Effector memory CD8-positive, alpha-beta T cell (primary cell): ENCODE measurements at regions not wholly inside any gene's neighbourhood (a gene's known extent, or its start where the extent isn't known, plus 50 kb on each side); places are given as distances from the start of the nearest gene placed in this dataset.

Experiments
- ATAC-seq: fragments of 150-1000 bp; cut with Tn5 transposase; replicated peaks from 2 replicates; pipeline ENCODE4 v1.10.0; 2021; ENCODE audit warnings: mild to moderate bottlenecking, moderate library complexity
- DNase-seq, 3 experiments: peaks; one replicate each; pipeline ENCODE4 v3.0.0; 2021
- H3K27ac Mint-ChIP-seq, 2 donors: one replicate each; pipeline ENCODE4 v1.8.0; 2022; ENCODE audit warnings: mild to moderate bottlenecking in 2 of 2, mixed read lengths in 2 of 2, moderate library complexity in 2 of 2
- H3K27me3 Mint-ChIP-seq, 2 donors: one replicate each; pipeline ENCODE4 v1.8.0; 2022; ENCODE audit warnings: mixed read lengths in 2 of 2
- H3K36me3 Mint-ChIP-seq: one replicate; pipeline ENCODE4 v1.8.0; 2022; ENCODE audit warnings: mild to moderate bottlenecking, moderate library complexity, mixed read lengths; ENCODE audit not compliant: insufficient read depth
- H3K4me1 Mint-ChIP-seq, 2 donors: one replicate each; pipeline ENCODE4 v1.8.0; 2022; ENCODE audit warnings: low read depth in 2 of 2, mixed read lengths in 2 of 2
- H3K4me3 Mint-ChIP-seq, 2 donors: one replicate each; pipeline ENCODE4 v1.8.0; 2022; ENCODE audit warnings: mild to moderate bottlenecking in 2 of 2, mixed read lengths in 2 of 2, moderate library complexity in 2 of 2
- H3K9me3 Mint-ChIP-seq, 2 donors: one replicate each; pipeline ENCODE4 v1.8.0; 2022; ENCODE audit warnings: mixed read lengths in 2 of 2

DNA sequence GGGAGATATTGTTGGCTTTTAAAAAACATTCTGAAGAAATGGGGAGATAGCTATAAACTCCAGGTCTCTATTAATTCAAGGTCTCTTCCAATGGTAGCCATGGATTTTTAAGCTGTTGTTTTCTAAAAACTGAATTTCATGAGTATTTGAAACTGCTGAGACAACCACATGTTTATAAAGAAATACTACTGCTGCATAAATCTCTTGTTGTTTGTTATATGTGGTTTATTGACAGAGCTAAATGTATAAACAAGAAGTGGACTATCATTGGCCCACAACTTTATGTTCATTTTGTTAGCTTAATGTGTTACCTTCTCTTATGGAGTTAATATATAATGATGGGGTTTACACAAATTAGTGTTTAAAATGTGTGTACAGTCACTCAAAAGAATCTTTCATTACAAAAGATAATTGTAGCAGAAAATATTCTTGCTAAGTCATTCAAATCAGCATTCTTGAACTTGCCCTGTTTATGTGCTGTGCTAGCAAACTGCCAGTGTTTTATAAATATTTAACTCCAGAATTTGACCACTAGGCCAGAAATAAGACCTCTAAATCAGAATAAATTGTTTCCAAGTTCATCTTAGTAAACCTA, 242.1 kb downstream of the TMX3 start:
- H3K27me3 Mint-ChIP-seq: no peaks in the 10 kb centered on the region
- H3K27ac Mint-ChIP-seq: no peak overlapping the region
- H3K4me1 Mint-ChIP-seq: no peaks in the 10 kb centered on the region
- ATAC-seq (no peak), DNase-seq (no peak)
- H3K36me3 Mint-ChIP-seq: no peaks in the 10 kb centered on the region
- no peaks in the 10 kb centered on the region for H3K9me3 Mint-ChIP-seq
- H3K4me3 Mint-ChIP-seq: no peak overlapping the region

DNA sequence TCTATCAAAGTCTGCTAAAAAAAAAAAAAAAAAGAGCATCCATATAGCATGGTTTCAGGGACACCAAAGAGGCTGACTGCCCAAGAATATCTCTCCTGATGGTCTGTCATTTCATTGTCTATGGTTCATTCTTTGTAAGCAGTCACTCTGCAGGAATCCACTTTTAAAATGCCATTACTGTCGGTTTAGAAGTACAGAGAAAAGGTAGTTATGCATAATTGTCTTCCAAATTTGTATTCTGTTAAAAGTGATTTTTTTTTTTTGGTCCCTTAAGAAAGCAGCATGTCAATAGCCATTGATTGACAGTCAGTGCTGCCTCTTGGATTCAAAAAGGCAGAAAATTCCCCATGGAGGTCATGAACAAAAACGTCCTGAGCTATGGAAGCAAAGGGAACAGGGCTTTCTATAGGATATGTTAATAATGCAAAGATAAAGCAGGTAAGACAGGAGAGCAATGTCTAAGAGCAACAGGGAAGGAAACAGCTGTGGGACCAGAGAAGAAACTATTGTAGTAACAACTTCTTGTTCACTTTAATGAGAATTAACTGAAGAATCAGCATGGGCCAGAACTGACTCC, 245.8 kb downstream of the TMX3 start:
- no peaks in the 10 kb centered on the region for H3K27me3 Mint-ChIP-seq
- ATAC-seq (no peak), DNase-seq (no peak)
- H3K9me3 Mint-ChIP-seq: no peaks in the 10 kb centered on the region
- H3K4me1 Mint-ChIP-seq: no peaks in the 10 kb centered on the region
- H3K4me3 Mint-ChIP-seq: no peak overlapping the region
- H3K27ac Mint-ChIP-seq: no peak overlapping the region
- H3K36me3 Mint-ChIP-seq: no peaks in the 10 kb centered on the region

DNA sequence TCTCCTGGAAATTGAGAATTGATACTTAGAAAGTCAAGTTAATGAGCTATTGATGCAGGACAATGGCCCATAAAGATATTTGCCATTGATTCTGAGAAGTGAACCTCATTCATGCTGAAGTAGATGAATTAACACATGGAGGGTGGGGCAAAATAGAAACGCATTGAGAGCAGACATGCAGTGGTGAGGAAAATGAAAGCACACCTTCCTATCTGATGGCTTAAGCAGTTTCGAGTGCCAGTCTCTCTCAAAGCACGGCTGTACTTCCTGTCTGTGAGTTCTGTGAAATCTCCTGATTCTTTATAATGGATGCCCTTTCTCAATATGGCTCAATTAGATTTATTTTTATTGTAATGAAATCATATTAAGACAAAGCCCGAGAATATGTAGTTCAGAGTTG, 247.0 kb downstream of the TMX3 start:
- no peaks in the 10 kb centered on the region for H3K27me3 Mint-ChIP-seq
- ATAC-seq (peak; percentile 49), DNase-seq (no peak)
- H3K36me3 Mint-ChIP-seq: no peaks in the 10 kb centered on the region
- H3K4me1 Mint-ChIP-seq: no peaks in the 10 kb centered on the region
- H3K4me3 Mint-ChIP-seq: no peak overlapping the region
- no peak overlapping the region for H3K27ac Mint-ChIP-seq
- no peaks in the 10 kb centered on the region for H3K9me3 Mint-ChIP-seq

DNA sequence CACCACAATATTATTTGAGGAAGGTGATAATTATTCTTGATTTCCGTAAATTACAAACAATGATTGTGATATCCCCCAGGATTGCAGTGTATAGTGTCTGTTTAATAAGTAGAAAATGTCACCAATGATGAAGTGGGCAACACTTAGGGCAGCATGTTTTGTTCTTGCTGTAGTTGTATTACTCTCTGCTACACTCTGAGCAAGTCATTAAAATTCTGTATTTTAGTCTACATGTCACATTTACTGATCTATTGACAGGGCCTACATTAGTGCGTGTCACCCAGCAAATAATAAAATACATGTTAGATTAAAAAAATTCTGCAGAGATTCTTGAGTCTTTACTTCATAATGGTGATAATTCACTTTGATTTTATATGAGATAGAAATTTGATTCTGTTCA, 247.6 kb downstream of the TMX3 start:
- Mint-ChIP-seq H3K9me3 (no peaks in the 10 kb centered on the region), H3K36me3 (no peaks in the 10 kb centered on the region), H3K4me3 (no peak overlapping the region), H3K27me3 (no peaks in the 10 kb centered on the region), H3K27ac (no peak overlapping the region), H3K4me1 (no peaks in the 10 kb centered on the region)
- ATAC-seq: no peak
- DNase-seq: no peak

DNA sequence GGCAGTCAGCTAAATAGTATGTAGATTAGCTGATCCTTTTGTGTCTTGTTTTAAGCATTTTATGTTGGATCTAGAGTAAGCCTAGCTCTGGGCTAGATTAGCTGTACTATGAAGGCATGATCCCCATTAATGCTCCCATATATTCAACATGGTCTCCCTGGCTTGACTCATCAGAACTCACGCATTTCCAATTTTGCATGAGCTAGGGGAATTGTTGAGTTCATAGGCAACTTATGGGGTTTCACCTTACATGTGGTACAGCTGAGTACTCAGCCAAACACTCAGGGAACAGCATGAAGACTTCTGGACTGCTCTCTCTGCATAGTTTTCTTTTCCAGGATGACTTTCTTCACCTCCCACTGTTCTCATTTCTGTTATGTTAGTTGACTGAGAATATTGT, 248.2 kb downstream of the TMX3 start:
- DNase-seq (no peak), ATAC-seq (no peak)
- Mint-ChIP-seq H3K36me3 (no peaks in the 10 kb centered on the region), H3K27ac (no peak overlapping the region), H3K4me1 (no peaks in the 10 kb centered on the region), H3K27me3 (no peaks in the 10 kb centered on the region), H3K9me3 (no peaks in the 10 kb centered on the region), H3K4me3 (no peak overlapping the region)

DNA sequence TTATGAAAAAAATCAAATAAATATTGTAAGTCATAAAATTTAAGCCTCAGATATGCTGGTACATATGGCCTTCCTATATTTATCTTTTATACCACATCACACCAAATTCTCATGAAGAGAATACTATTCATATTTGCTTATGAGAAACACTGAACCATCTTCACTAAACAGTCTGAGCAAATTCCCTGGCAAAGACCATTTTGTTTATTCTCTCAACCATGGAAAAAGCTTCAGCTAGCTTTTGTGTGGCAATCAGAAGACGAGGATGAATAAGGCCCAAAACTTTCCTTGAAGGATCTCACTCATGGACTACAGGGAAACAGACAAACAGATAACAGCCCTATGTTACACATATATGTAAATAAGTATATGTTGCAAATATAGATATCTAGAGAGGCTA, 252.1 kb downstream of the TMX3 start:
- Mint-ChIP-seq H3K27ac (no peak overlapping the region), H3K9me3 (no peaks in the 10 kb centered on the region), H3K4me3 (no peak overlapping the region), H3K27me3 (no peaks in the 10 kb centered on the region), H3K4me1 (no peaks in the 10 kb centered on the region), H3K36me3 (no peaks in the 10 kb centered on the region)
- no peak for DNase-seq
- no peak for ATAC-seq

DNA sequence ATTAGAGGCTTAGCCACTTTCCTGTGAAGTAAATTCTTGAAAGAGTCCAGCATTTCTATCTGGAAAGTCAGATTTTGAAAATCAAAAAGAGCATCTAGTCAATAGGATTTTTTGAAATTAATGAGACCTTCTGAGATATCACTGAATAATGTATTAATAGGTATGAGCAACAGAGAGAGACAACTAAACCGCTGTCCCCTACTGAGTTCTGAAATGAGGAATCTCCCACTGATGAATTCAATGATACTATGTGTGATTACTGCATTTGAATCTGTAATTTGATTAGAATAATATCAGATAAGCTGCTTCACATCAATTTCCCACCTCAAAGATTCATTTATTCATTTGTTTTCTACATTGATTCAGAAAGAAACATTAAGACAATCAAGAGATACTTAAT, 252.8 kb downstream of the TMX3 start:
- no peaks in the 10 kb centered on the region for H3K36me3 Mint-ChIP-seq
- H3K27ac Mint-ChIP-seq: no peak overlapping the region
- H3K4me1 Mint-ChIP-seq: no peaks in the 10 kb centered on the region
- ATAC-seq: no peak
- no peaks in the 10 kb centered on the region for H3K27me3 Mint-ChIP-seq
- H3K4me3 Mint-ChIP-seq: no peak overlapping the region
- DNase-seq: no peak
- H3K9me3 Mint-ChIP-seq: no peaks in the 10 kb centered on the region

DNA sequence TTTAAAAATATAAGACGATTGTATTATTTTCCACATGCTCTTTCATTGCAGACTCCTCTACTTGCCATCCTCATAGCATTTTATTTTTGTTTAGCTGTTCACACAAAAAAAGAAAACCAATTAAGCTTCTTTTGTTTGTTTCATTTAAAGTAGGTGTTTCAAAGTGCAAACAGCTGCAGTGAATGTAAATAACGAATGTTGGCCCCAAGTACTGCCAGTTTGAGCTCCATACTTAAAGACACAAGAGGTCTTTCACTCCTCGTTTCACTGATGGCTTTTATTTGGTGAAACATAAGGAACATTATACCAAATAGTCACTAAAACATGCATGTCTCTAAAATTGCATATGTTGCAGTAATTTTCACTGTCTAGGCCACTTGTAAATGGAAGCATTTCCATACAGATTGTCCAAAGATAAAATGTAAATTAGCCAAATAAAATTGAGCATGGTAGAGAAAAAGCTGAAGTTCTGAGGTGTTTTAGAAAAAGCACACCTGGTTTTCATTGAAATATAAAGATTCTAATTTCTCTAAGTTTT, 253.4 kb downstream of the TMX3 start:
- ATAC-seq: no peak

DNA sequence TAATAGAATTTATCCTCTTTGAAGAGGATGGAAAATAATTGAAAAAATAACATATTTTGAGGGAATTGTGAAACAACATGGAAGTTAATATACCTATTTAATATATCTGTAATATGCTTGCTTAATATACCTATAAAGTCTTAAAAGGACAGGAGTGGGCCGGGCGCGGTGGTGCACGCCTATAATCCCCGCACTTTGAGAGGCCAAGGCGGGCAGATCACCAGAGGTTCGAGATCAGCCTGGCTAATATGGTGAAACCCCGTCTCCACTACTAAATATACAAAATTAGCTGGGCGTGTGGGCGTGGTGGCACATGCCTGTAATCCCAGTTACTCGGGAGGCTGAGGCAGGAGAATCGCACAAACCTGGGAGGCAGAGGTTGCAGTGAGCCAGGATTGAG, 254.9 kb downstream of the TMX3 start:
- Mint-ChIP-seq H3K4me3 (no peak overlapping the region), H3K27ac (no peak overlapping the region), H3K9me3 (peaks cover 0 to 3% of the 10 kb centered on the region in 2 donors), H3K27me3 (no peaks in the 10 kb centered on the region), H3K36me3 (no peaks in the 10 kb centered on the region), H3K4me1 (no peaks in the 10 kb centered on the region)
- no peak for DNase-seq
- no peak for ATAC-seq

More for the DNA sequence above, 253.4 kb downstream of the TMX3 start:
- H3K9me3 Mint-ChIP-seq: no peaks in the 10 kb centered on the region
- no peak overlapping the region for H3K4me3 Mint-ChIP-seq
- H3K36me3 Mint-ChIP-seq: no peaks in the 10 kb centered on the region
- no peak for DNase-seq
- H3K27ac Mint-ChIP-seq: no peak overlapping the region
- H3K4me1 Mint-ChIP-seq: no peaks in the 10 kb centered on the region
- H3K27me3 Mint-ChIP-seq: no peaks in the 10 kb centered on the region

DNA sequence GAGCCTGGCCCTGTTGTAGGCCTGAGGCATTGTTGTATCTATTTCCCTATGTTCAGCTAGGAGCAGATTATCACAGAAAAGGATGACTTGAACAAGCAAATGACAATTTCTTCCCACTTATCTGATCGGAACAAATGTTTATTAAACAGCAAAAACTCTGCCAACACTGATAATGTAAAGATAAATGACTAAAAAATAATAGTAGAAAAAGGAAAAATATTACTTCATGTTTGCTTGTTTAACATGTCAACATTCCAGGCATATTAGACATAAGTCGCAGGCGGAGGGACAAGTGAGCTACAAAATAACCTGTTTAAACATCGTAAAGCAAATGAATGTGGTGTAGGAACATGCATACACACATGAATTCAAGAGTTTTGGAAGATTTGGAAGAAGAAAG, 257.9 kb downstream of the TMX3 start:
- ATAC-seq (no peak), DNase-seq (no peak)
- Mint-ChIP-seq H3K4me1 (no peaks in the 10 kb centered on the region), H3K27me3 (no peaks in the 10 kb centered on the region), H3K36me3 (peaks cover 4% of the 10 kb centered on the region), H3K27ac (no peak overlapping the region), H3K9me3 (peaks cover 0 to 3% of the 10 kb centered on the region in 2 donors), H3K4me3 (no peak overlapping the region)

DNA sequence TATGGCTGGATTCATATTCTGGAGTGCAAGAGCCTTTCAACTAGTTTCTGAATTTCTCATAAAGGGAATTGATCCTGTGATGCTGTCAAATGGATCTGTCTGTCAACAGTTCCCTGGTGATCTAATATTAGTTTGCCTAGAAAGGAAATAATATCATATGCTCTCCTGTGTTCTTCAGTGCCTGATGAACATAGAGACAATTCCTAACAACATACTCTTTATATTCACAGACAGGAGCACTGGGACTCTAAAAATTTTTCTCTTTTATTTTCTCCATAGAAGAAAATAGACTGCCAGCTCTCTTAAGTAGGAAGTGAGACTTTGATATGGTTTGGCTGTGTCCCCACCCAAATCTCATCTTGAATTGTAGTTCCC, 259.7 kb downstream of the TMX3 start:
- ATAC-seq (no peak), DNase-seq (no peak)
- H3K36me3 Mint-ChIP-seq: peaks cover 4% of the 10 kb centered on the region
- no peaks in the 10 kb centered on the region for H3K27me3 Mint-ChIP-seq
- H3K9me3 Mint-ChIP-seq: peaks cover 0 to 3% of the 10 kb centered on the region in 2 donors
- H3K27ac Mint-ChIP-seq: no peak overlapping the region
- H3K4me3 Mint-ChIP-seq: no peak overlapping the region
- no peaks in the 10 kb centered on the region for H3K4me1 Mint-ChIP-seq

DNA sequence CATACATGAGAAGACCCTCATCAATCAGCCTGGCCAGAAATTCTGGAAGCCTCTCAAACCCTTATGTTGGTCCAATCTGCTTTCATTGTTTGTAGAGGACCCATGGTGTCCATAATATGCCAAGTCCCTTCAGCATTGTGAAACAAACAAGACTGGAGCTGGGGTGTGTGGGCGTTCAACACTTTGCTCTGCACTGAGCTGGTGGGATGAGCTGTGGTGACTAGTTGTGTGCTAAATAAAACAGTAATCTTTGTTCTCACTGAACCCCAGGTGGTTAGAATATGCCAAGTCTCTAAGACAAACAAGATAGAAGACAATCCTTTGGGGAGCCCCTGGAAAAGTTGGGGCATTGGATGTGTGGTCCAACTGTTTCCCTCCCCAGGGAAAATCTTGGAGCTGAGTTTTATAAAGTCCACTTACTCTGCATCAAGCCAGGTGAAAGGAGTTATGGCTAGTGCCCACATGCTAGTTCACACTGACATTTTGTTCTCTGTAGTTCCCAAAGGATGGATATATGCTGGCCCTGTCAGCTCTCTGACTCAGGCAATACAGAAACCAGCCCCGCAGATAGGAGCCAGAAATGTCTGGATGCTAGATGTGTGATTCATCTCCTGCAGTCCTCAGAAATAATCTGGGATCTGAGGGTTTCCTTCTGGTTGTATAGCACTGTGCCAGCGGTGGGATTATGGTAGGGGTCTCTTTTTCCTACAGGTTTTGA, 260.2 kb downstream of the TMX3 start:
- H3K9me3 Mint-ChIP-seq: peaks cover 0 to 3% of the 10 kb centered on the region in 2 donors
- DNase-seq: no peak
- no peak overlapping the region for H3K27ac Mint-ChIP-seq
- no peak for ATAC-seq
- H3K27me3 Mint-ChIP-seq: no peaks in the 10 kb centered on the region
- H3K4me3 Mint-ChIP-seq: no peak overlapping the region
- H3K4me1 Mint-ChIP-seq: no peaks in the 10 kb centered on the region
- H3K36me3 Mint-ChIP-seq: peaks cover 4% of the 10 kb centered on the region

DNA sequence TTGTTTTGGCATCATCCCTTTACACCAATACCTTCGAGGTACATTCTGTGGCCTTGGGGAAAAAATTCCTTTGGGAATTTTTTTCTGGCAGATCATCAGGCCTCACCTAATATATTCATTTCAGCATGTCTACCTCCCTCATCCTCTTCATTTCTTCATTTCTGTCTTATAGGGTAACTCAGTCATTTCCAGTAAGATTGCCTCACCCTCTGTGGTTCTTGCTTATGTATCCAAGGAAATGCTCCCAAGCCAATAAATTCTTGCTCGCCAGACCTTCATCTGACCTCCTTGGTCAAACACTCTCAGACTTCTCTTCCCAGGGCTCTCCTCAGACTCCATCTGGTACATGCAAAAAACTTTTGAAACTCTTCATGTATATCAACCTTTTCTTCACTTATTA, 265.6 kb downstream of the TMX3 start:
- no peak for DNase-seq

DNA sequence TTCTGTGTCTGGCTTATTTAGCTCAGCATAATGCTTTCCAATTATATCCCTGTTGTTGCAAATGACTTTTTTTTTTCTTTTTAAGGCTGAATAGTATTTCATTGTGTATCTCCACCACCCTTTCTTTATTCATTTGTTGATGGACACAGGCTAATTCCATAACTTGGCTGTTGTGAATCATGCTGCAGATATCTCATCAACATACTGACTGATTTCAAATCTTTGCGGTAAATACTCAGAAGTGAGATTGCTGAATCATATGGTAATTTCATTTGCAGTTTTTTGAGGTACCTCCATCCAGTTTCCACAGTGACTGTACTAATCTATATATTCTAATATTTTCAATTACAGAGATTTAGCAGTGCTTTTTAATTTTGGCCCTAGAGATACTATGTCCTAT, 266.2 kb downstream of the TMX3 start:
- DNase-seq: no peak
- Mint-ChIP-seq H3K4me3 (no peak overlapping the region), H3K36me3 (peaks cover 4% of the 10 kb centered on the region), H3K27me3 (no peaks in the 10 kb centered on the region), H3K4me1 (no peaks in the 10 kb centered on the region), H3K27ac (no peak overlapping the region), H3K9me3 (peaks cover 0 to 4% of the 10 kb centered on the region in 2 donors)
- no peak for ATAC-seq

More for the DNA sequence above, 265.6 kb downstream of the TMX3 start:
- Mint-ChIP-seq H3K36me3 (peaks cover 4% of the 10 kb centered on the region), H3K9me3 (peaks cover 0 to 3% of the 10 kb centered on the region in 2 donors), H3K27me3 (no peaks in the 10 kb centered on the region), H3K27ac (no peak overlapping the region), H3K4me3 (no peak overlapping the region), H3K4me1 (no peaks in the 10 kb centered on the region)
- ATAC-seq: no peak
